GM23338 (cell line): ENCODE measurements at regions not wholly inside any gene's neighbourhood (a gene's known extent, or its start where the extent isn't known, plus 50 kb on each side); places are given as distances from the start of the nearest gene placed in this dataset.

ENCODE experiments used
- CREB1 ChIP-seq: fragments of 250-450 bp; sonication (Bioruptor Pico); IDR thresholded peaks from 2 replicates; pipeline ENCODE4 v1.5.0; 2020; ENCODE audit warnings: low read depth, mild to moderate bottlenecking, moderate library complexity
- EZH2 ChIP-seq: fragments of 200-600 bp; sonication (generic); IDR thresholded peaks from one replicate; pipeline ENCODE4 v1.8.0; 2017; ENCODE audit warnings: antibody characterized with exemption, mild to moderate bottlenecking, low read depth; ENCODE audit not compliant: unreplicated experiment
- EZH2phosphoT487 ChIP-seq: fragments of 200-600 bp; sonication (generic); IDR thresholded peaks from one replicate; pipeline ENCODE4 v1.8.1; 2018; ENCODE audit warnings: antibody characterized with exemption; ENCODE audit not compliant: unreplicated experiment
- JUNB ChIP-seq: IDR thresholded peaks from one replicate; pipeline ENCODE4 v1.6.1; 2016; ENCODE audit warnings: antibody characterized with exemption; ENCODE audit not compliant: unreplicated experiment
- POLR2AphosphoS5 ChIP-seq: IDR thresholded peaks from 2 replicates; pipeline ENCODE4 v1.6.1; 2016; ENCODE audit warnings: antibody characterized with exemption, low read depth
- ZNF114 ChIP-seq: fragments of 250-450 bp; sonication (Bioruptor Pico); IDR thresholded peaks from 2 replicates; pipeline ENCODE4 v1.5.0; 2020; ENCODE audit warnings: mild to moderate bottlenecking, moderate library complexity
- TF ChIP-seq, protein P1 (sequence below), 2 experiments: fragments of 200-600 bp in 1 of 2; sonication (generic) in 1 of 2; conservative IDR thresholded peaks; 2 replicates each; pipeline versions ENCODE4 v1.5.1 to v1.6.1; 2016 to 2017; ENCODE audit warnings: antibody characterized with exemption in 2 of 2, low read depth in 2 of 2, mild to moderate bottlenecking in 2 of 2, moderate library complexity in 1 of 2
- TF ChIP-seq, protein P2 (sequence below): IDR thresholded peaks from one replicate; pipeline ENCODE4 v1.6.1; 2018; ENCODE audit warnings: antibody characterized with exemption; ENCODE audit not compliant: unreplicated experiment

DNA sequence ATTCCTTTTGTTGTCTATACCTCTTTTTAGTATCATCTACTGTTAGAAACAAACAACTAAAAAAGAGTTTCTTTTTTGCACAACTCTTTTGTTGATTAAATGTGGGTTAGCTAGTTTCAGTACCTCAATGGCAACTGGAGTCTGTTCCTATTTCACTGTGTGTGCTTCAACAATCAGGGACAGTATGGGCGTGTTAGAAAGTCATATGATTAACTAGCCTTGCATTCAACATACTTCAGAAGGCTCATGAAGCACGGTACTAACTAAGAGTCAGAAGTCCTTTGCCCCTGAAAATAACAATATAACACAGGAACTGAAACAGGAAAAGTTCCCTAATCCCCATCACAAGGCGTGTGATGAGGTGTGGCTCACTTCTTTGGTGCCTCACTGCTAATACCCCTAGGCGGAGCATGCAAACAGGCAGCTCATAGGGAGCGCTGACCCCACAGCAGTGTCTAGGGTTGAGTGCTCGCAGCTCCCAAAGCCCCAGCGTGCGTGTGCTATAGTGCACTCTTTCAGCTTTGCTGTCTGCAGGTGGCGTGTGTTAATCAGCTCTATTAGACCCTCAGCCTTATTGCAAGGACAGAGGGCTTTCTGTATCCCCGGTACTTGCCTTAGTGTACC is 203.1 kb upstream of the NDST3 start:
- TF ChIP-seq JUNB (no peak), EZH2 (no peak), POLR2AphosphoS5 (no peak), EZH2phosphoT487 (no peak), ZNF114 (CRISPR knock-in tag) (no peak), CREB1 (CRISPR knock-in tag) (no peak)
- TF ChIP-seq, protein P1, sequence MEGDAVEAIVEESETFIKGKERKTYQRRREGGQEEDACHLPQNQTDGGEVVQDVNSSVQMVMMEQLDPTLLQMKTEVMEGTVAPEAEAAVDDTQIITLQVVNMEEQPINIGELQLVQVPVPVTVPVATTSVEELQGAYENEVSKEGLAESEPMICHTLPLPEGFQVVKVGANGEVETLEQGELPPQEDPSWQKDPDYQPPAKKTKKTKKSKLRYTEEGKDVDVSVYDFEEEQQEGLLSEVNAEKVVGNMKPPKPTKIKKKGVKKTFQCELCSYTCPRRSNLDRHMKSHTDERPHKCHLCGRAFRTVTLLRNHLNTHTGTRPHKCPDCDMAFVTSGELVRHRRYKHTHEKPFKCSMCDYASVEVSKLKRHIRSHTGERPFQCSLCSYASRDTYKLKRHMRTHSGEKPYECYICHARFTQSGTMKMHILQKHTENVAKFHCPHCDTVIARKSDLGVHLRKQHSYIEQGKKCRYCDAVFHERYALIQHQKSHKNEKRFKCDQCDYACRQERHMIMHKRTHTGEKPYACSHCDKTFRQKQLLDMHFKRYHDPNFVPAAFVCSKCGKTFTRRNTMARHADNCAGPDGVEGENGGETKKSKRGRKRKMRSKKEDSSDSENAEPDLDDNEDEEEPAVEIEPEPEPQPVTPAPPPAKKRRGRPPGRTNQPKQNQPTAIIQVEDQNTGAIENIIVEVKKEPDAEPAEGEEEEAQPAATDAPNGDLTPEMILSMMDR (conservative IDR thresholded peaks at IDR 0.05; ENCODE audit: low read depth in 2 of 2), result peak in 1 of 2 experiments; percentile 24; a peak in 1 of 4 replicates
- TF ChIP-seq, protein P2, sequence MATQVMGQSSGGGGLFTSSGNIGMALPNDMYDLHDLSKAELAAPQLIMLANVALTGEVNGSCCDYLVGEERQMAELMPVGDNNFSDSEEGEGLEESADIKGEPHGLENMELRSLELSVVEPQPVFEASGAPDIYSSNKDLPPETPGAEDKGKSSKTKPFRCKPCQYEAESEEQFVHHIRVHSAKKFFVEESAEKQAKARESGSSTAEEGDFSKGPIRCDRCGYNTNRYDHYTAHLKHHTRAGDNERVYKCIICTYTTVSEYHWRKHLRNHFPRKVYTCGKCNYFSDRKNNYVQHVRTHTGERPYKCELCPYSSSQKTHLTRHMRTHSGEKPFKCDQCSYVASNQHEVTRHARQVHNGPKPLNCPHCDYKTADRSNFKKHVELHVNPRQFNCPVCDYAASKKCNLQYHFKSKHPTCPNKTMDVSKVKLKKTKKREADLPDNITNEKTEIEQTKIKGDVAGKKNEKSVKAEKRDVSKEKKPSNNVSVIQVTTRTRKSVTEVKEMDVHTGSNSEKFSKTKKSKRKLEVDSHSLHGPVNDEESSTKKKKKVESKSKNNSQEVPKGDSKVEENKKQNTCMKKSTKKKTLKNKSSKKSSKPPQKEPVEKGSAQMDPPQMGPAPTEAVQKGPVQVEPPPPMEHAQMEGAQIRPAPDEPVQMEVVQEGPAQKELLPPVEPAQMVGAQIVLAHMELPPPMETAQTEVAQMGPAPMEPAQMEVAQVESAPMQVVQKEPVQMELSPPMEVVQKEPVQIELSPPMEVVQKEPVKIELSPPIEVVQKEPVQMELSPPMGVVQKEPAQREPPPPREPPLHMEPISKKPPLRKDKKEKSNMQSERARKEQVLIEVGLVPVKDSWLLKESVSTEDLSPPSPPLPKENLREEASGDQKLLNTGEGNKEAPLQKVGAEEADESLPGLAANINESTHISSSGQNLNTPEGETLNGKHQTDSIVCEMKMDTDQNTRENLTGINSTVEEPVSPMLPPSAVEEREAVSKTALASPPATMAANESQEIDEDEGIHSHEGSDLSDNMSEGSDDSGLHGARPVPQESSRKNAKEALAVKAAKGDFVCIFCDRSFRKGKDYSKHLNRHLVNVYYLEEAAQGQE, result no peak
